Lung (tissue), 11 donors: ENCODE measurements at regions not wholly inside any gene's neighbourhood (a gene's known extent, or its start where the extent isn't known, plus 50 kb on each side); places are given as distances from the start of the nearest gene placed in this dataset.

Source experiments
- ATAC-seq: fragments of 200-7000 bp; cut with Tn5 transposase; one replicate; pipeline ENCODE4 v1.9.1; 2020; ENCODE audit warnings: moderate number of reproducible peaks; ENCODE audit not compliant: insufficient read depth, low FRiP score
- DNase-seq, 3 donors: peaks; one replicate each; pipeline ENCODE4 v3.0.0-alpha.2; 2013 to 2017
- H3K27ac ChIP-seq, 2 donors: one replicate each; pipeline ENCODE4 v1.5.1; 2013; ENCODE audit warnings: mild to moderate bottlenecking in 2 of 2, moderate library complexity in 2 of 2, control low read depth in 1 of 2, inconsistent platforms in 1 of 2, low read depth in 1 of 2, low read length in 1 of 2
- H3K27me3 ChIP-seq, 3 donors: one replicate each; pipeline ENCODE4 v1.5.1; 2013; ENCODE audit warnings: low read length in 2 of 3; ENCODE audit not compliant: control insufficient read depth in 3 of 3, insufficient read depth in 3 of 3
- H3K36me3 ChIP-seq, 4 donors: one replicate each; pipeline ENCODE4 v1.5.1; 2013; ENCODE audit warnings: low read length in 4 of 4, mild to moderate bottlenecking in 1 of 4, moderate library complexity in 1 of 4; ENCODE audit not compliant: control insufficient read depth in 4 of 4, insufficient read depth in 4 of 4
- H3K4me1 ChIP-seq, 5 donors: one replicate each; pipeline ENCODE4 v1.5.1; 2013; ENCODE audit warnings: low read length in 5 of 5, mild to moderate bottlenecking in 2 of 5, moderate library complexity in 1 of 5; ENCODE audit not compliant: control insufficient read depth in 5 of 5, insufficient read depth in 5 of 5
- H3K4me3 ChIP-seq: one replicate; pipeline ENCODE4 v1.5.1; 2013; ENCODE audit warnings: mild to moderate bottlenecking, control low read depth, moderate library complexity
- H3K9ac ChIP-seq, 2 donors: one replicate each; pipeline ENCODE4 v1.5.1; 2013; ENCODE audit warnings: low read length in 2 of 2, control low read depth in 1 of 2; ENCODE audit not compliant: insufficient read depth in 1 of 2
- H3K9me3 ChIP-seq, 4 donors: one replicate each; pipeline ENCODE4 v1.5.1; 2013; ENCODE audit warnings: low read length in 3 of 4, mild to moderate bottlenecking in 1 of 4, moderate library complexity in 1 of 4; ENCODE audit not compliant: control insufficient read depth in 4 of 4, insufficient read depth in 3 of 4
- WGBS, 2 donors: extraction: QIAGEN DNeasy Blood & Tissue Kit; methylation state at CpG; one replicate each; pipeline ENCODE4 v1.1.7; 2013; 5-methylcytosine and 5-hydroxymethylcytosine counted together
- TF ChIP-seq, protein P1 (sequence below): IDR thresholded peaks from 2 replicates; pipeline ENCODE4 v1.5.1; 2012; ENCODE audit warnings: mild to moderate bottlenecking; ENCODE audit errors: control extremely low read depth, extremely low read depth
- donor health status: control.
- donor health status: control.
- donor health status: Bipolar disorder and iron deficiency.
- donor health status: healthy.
- donor health status: DM: yes; HTN: yes; CAD: no.

DNA sequence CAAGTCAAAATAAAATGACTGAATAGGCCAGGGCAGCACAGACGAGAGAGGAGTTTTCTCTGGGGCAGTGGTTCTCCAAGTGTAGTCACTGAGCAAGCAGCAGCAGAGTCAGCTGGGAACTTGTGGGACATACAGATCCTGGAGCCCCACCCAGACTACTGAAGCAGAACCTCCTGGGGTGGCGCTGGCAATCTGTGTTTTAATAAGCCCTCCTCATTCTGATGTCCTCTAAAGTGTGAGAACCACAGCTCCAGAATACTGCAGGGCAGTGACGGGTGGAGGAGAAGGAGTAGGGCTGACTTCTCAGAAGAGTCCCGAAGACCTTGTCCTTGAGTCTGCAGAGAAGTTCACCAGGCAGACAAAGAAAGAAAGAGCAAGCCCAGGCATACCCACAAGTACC is 251.3 kb upstream of the HES1 start:
- ATAC-seq (no peak), DNase-seq (no peak)
- Histone ChIP-seq H3K27ac (no peak overlapping the region), H3K4me1 (peaks cover 0 to 2% (median 0%) of the 10 kb centered on the region in 5 donors), H3K9ac (no peak overlapping the region), H3K9me3 (peaks cover 0 to 4% (median under 1%) of the 10 kb centered on the region in 4 donors), H3K36me3 (no peaks in the 10 kb centered on the region), H3K4me3 (no peak overlapping the region), H3K27me3 (no peaks in the 10 kb centered on the region)
- 91 to 92% methylated on average over 4 of the region's 4 CpGs for WGBS, 2 donors
- TF ChIP-seq, protein P1, sequence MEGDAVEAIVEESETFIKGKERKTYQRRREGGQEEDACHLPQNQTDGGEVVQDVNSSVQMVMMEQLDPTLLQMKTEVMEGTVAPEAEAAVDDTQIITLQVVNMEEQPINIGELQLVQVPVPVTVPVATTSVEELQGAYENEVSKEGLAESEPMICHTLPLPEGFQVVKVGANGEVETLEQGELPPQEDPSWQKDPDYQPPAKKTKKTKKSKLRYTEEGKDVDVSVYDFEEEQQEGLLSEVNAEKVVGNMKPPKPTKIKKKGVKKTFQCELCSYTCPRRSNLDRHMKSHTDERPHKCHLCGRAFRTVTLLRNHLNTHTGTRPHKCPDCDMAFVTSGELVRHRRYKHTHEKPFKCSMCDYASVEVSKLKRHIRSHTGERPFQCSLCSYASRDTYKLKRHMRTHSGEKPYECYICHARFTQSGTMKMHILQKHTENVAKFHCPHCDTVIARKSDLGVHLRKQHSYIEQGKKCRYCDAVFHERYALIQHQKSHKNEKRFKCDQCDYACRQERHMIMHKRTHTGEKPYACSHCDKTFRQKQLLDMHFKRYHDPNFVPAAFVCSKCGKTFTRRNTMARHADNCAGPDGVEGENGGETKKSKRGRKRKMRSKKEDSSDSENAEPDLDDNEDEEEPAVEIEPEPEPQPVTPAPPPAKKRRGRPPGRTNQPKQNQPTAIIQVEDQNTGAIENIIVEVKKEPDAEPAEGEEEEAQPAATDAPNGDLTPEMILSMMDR, result no peak

DNA sequence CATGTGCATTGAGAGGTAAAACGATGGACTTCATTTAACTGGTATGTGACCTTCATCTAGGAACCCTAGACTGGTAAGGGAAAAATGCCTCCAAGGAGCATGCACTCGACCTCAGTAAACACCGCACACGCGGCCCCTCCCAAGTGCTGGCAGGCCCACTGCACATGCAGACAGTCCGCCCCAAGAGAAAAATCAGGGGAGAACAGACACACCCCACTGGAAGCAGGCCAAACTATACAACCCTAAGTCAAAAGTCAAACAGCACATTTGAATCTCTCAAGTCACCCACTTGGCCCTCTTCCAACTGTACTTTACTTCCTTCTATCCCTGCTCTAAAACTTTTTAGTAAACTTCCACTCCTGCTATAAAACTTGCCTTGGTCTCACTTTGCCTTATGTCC is 250.1 kb upstream of the HES1 start:
- ATAC-seq (peak; percentile 39), DNase-seq (no peak)
- H3K4me3 ChIP-seq, result no peak overlapping the region
- WGBS, 2 donors, result 70 to 89% methylated on average over 6 of the region's 6 CpGs
- TF ChIP-seq, protein P1, result no peak
- H3K4me1 ChIP-seq, result no peaks in the 10 kb centered on the region
- H3K36me3 ChIP-seq, result no peaks in the 10 kb centered on the region
- no peak overlapping the region for H3K9ac ChIP-seq
- no peaks in the 10 kb centered on the region for H3K27me3 ChIP-seq
- H3K9me3 ChIP-seq, result peaks cover 0 to 4% (median under 1%) of the 10 kb centered on the region in 4 donors
- H3K27ac ChIP-seq, result peak overlapping the region in 1 of 2 donors; percentile 7

DNA sequence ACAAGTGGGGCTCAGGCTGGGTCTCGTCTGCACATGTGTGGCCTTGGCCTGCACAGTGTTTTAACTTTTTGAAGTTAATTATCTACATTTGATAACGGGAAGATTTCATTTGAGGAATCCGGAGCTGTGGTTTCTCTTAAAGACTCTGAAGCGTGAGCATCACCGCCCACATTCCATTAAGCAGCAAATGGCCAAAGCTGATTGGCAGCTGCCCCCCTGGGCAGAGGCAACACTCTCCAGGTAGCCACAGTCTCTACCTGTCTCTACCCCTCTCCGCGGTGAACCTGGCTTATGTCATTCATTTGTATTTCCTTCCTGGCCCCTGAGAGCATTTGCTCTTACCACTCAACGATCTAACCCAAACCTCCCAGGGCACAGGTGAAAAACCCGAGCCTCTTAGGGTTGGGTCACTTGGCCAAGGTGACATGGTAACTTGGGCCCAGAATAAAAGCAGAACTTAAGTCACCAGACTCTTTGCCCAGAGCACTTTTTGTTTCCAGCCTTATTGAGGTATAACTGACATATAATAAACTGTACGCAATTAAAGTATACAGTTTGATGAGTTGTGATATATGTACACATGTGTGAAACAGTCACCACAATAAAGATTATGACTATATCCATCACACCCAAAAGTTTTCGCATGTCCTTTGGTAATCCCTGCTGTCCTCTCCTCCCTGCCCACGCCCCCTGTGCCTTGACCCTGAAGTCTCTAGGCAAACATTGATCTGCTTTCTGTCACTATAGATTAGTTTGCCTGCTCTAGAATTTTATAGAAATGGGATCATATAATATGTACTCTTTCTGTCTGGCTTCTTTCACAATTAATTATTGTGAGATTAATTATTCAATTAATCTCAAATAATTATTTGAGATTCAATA is 245.7 kb upstream of the HES1 start:
- no peak for DNase-seq
- Histone ChIP-seq H3K4me3 (no peak overlapping the region), H3K27ac (no peak overlapping the region), H3K9me3 (peaks cover 0 to 4% (median 0%) of the 10 kb centered on the region in 4 donors), H3K27me3 (no peaks in the 10 kb centered on the region), H3K4me1 (peaks cover 0 to 9% (median 0%) of the 10 kb centered on the region in 5 donors), H3K36me3 (no peaks in the 10 kb centered on the region), H3K9ac (no peak overlapping the region)
- ATAC-seq, result no peak
- TF ChIP-seq, protein P1, result no peak
- 79 to 86% methylated on average over 12 of the region's 12 CpGs for WGBS, 2 donors
